Endothelial cell of umbilical vein (primary cell): ENCODE measurements at regions not wholly inside any gene's neighbourhood (a gene's known extent, or its start where the extent isn't known, plus 50 kb on each side); places are given as distances from the start of the nearest gene placed in this dataset.

Experiments used
- BruUV-seq: library from RNA; stranded (reverse); fragments of 400-500 nt; replicated peaks from 2 replicates; lab custom pipeline; 2021; lab: Mats Ljungman, UMichigan
- CTCF ChIA-PET: fragments of 300-600, 350-600 bp; sonication (Branson Sonifier 250); formaldehyde crosslinking; loops from one replicate; lab custom pipeline; 2021; ENCODE audit warnings: antibody characterized with exemption, inconsistent platforms; lab: Charles Lee
- POLR2A ChIA-PET: fragments of 300-600, 350-600 bp; sonication (Branson Sonifier 250); formaldehyde crosslinking; loops from one replicate; lab custom pipeline; 2021; ENCODE audit warnings: antibody characterized with exemption, inconsistent platforms; lab: Charles Lee
- DNase-seq: peaks from one replicate; pipeline ENCODE4 v3.0.0-alpha.2; 2011; ENCODE audit warnings: low read depth, low spot score
- FAIRE-seq: peaks from 2 replicates; lab custom pipeline; 2011; peaks lifted over from hg19 to GRCh38; lab: Jason Lieb, UNC
- H2AFZ ChIP-seq: 2 replicates; pipeline ENCODE4 v1.6.0; 2012; ENCODE audit warnings: low read depth, low read length, control low read depth, inconsistent platforms
- H3K27ac ChIP-seq: 2 replicates; pipeline ENCODE4 v1.5.1; 2011; ENCODE audit warnings: low read depth, mild to moderate bottlenecking, control low read depth, low read length, moderate library complexity; ENCODE audit not compliant: insufficient read depth
- H3K27me3 ChIP-seq, 2 experiments: 2 replicates each; pipeline versions ENCODE4 v1.6.0 to v1.6.1; 2011; ENCODE audit warnings: low read length in 2 of 2, mixed read lengths in 1 of 2; ENCODE audit not compliant: control insufficient read depth in 2 of 2, insufficient read depth in 2 of 2
- H3K36me3 ChIP-seq, 2 experiments: 2 replicates in 1 of 2; 3 replicates in 1 of 2; pipeline ENCODE4 v1.5.1; 2011; ENCODE audit warnings: low read length in 2 of 2, mild to moderate bottlenecking in 1 of 2, moderate library complexity in 1 of 2; ENCODE audit not compliant: control insufficient read depth in 2 of 2, insufficient read depth in 2 of 2; ENCODE audit errors: extremely low read depth in 1 of 2
- H3K4me1 ChIP-seq: 3 replicates; pipeline ENCODE4 v1.5.1; 2011; ENCODE audit warnings: mild to moderate bottlenecking, low read length; ENCODE audit not compliant: control insufficient read depth, insufficient read depth; ENCODE audit errors: extremely low read depth
- H3K4me2 ChIP-seq: 2 replicates; pipeline ENCODE4 v1.6.1; 2011; ENCODE audit warnings: low read length, control low read depth, mixed read lengths; ENCODE audit not compliant: insufficient read depth
- H3K4me3 ChIP-seq, 3 experiments: fragments of 200-600 bp in 1 of 3; sonication (generic), shearing (Covaris generic) in 1 of 3; replicated peaks in 1 of 3; 2 replicates each; pipeline ENCODE4 v1.5.1; 2011 to 2016; ENCODE audit warnings: control low read depth in 3 of 3, low read length in 3 of 3, mild to moderate bottlenecking in 2 of 3, inconsistent platforms in 1 of 3, low read depth in 1 of 3, moderate library complexity in 1 of 3; ENCODE audit not compliant: insufficient read depth in 1 of 3
- H3K79me2 ChIP-seq: 2 replicates; pipeline ENCODE4 v1.6.0; 2012; ENCODE audit warnings: low read length, inconsistent platforms; ENCODE audit not compliant: control insufficient read depth, insufficient read depth
- H3K9ac ChIP-seq: replicated peaks from 2 replicates; pipeline ENCODE3; 2011; ENCODE audit warnings: low read length, control low read depth; ENCODE audit not compliant: insufficient read depth; ENCODE audit errors: extremely low read depth
- H3K9me1 ChIP-seq: replicated peaks from 3 replicates; pipeline ENCODE4 v1.6.0; 2011; ENCODE audit warnings: mild to moderate bottlenecking, low read length; ENCODE audit not compliant: control insufficient read depth, insufficient read depth; ENCODE audit errors: extremely low read depth
- H3K9me3 ChIP-seq: replicated peaks from 2 replicates; pipeline ENCODE4 v1.5.1; 2012; ENCODE audit warnings: low read length, inconsistent platforms; ENCODE audit not compliant: control insufficient read depth, insufficient read depth
- H4K20me1 ChIP-seq: replicated peaks from 2 replicates; pipeline ENCODE3; 2011; ENCODE audit warnings: mild to moderate bottlenecking, low read length; ENCODE audit not compliant: control insufficient read depth, insufficient read depth; ENCODE audit errors: extremely low read depth
- CTCF ChIP-seq, 2 donors: IDR thresholded peaks; 1 replicate in 1 of 2; 2 replicates in 1 of 2; pipeline ENCODE4 v1.5.1; 2011; ENCODE audit warnings: low read length in 2 of 2, mild to moderate bottlenecking in 2 of 2, moderate library complexity in 2 of 2, control low read depth in 1 of 2, inconsistent platforms in 1 of 2, low read depth in 1 of 2; ENCODE audit not compliant: insufficient read depth in 1 of 2; ENCODE audit errors: extremely low read depth in 1 of 2
- EZH2 ChIP-seq: IDR thresholded peaks from 2 replicates; pipeline ENCODE4 v1.6.1; 2012; ENCODE audit warnings: borderline replicate concordance, low read depth, mild to moderate bottlenecking, moderate library complexity, low read length, inconsistent platforms; ENCODE audit not compliant: severe bottlenecking
- FOS ChIP-seq: IDR thresholded peaks from 2 replicates; pipeline ENCODE4 v1.6.1; 2011; ENCODE audit warnings: mild to moderate bottlenecking, low read length, moderate library complexity, borderline replicate concordance; ENCODE audit not compliant: insufficient read depth
- GATA2 ChIP-seq: IDR thresholded peaks from 2 replicates; pipeline ENCODE4 v1.7.0; 2011; ENCODE audit warnings: low read depth, mild to moderate bottlenecking, moderate library complexity, mixed read lengths, low read length; ENCODE audit not compliant: insufficient read length, insufficient read depth
- JUN ChIP-seq: IDR thresholded peaks from 2 replicates; pipeline ENCODE4 v1.6.1; 2011; ENCODE audit warnings: borderline replicate concordance, low read depth; ENCODE audit not compliant: insufficient read length, insufficient read depth
- MAX ChIP-seq: IDR thresholded peaks from 2 replicates; pipeline ENCODE4 v1.6.1; 2011; ENCODE audit not compliant: insufficient read depth, insufficient read length
- MYC ChIP-seq: IDR thresholded peaks from one replicate; pipeline ENCODE4 v1.6.1; 2011; ENCODE audit warnings: mild to moderate bottlenecking, low read depth, low read length
- POLR2A ChIP-seq: IDR thresholded peaks from 2 replicates; pipeline ENCODE4 v1.6.1; 2012; ENCODE audit warnings: low read depth, mild to moderate bottlenecking, control low read depth, low read length
- POLR2AphosphoS5 ChIP-seq: IDR thresholded peaks from 2 replicates; pipeline ENCODE4 v1.6.1; 2012; ENCODE audit warnings: low read depth, mild to moderate bottlenecking, control low read depth, low read length, moderate library complexity; ENCODE audit not compliant: insufficient read depth
- dilution Hi-C: fragments of 300-500 bp; cut with MboI; formaldehyde crosslinking; loops from one replicate; pipeline ENCODE4 v1.15.0; 2019; ENCODE audit warnings: low sequenced_read_pairs; ENCODE audit not compliant: extremely low pct_ligation_motif_present
- intact Hi-C: fragments of 100-400 bp; cut with micrococcal nuclease; formaldehyde crosslinking; loops from one replicate; pipeline ENCODE4 v1.10.0; 2022

GRCh38 chr20:60558486-60558885 lies 600.3 kb downstream of the CDH26 start:
- no peak overlapping the region for H3K4me3 ChIP-seq
- TF ChIP-seq JUN = no peak
- TF ChIP-seq MYC = no peak
- TF ChIP-seq POLR2A = no peak
- H3K36me3 ChIP-seq = no peaks in the 10 kb centered on the region
- intact Hi-C loops (no loop called here), dilution Hi-C loops (no loop called here)
- no peak overlapping the region for H2AFZ ChIP-seq
- no peak for FAIRE-seq
- H3K4me1 ChIP-seq = no peaks in the 10 kb centered on the region
- no peak for DNase-seq
- no peak overlapping the region for H3K9ac ChIP-seq
- H3K27me3 ChIP-seq = no peaks in the 10 kb centered on the region
- H3K4me2 ChIP-seq = no peak overlapping the region
- no peaks in the 10 kb centered on the region for H4K20me1 ChIP-seq
- ChIA-PET CTCF (no interaction called here), POLR2A (no interaction called here)
- H3K9me3 ChIP-seq = peaks cover 12% of the 10 kb centered on the region
- no TSS peak for BruUV-seq
- no peaks in the 10 kb centered on the region for H3K79me2 ChIP-seq
- H3K9me1 ChIP-seq = no peaks in the 10 kb centered on the region
- no peak overlapping the region for H3K27ac ChIP-seq

GRCh38 chr20:60559462-60559861 lies 601.2 kb downstream of the CDH26 start:
- Histone ChIP-seq H3K4me3 (no peak overlapping the region), H3K9ac (no peak overlapping the region), H3K4me1 (no peaks in the 10 kb centered on the region), H2AFZ (no peak overlapping the region), H3K36me3 (no peaks in the 10 kb centered on the region), H3K27me3 (no peaks in the 10 kb centered on the region), H3K9me3 (peaks cover 12% of the 10 kb centered on the region), H3K27ac (no peak overlapping the region), H3K4me2 (no peak overlapping the region), H4K20me1 (no peaks in the 10 kb centered on the region), H3K9me1 (no peaks in the 10 kb centered on the region), H3K79me2 (no peaks in the 10 kb centered on the region)
- no TSS peak for BruUV-seq
- dilution Hi-C loops = no loop called here
- intact Hi-C loops = no loop called here
- DNase-seq = no peak
- TF ChIP-seq POLR2A = no peak
- TF ChIP-seq POLR2AphosphoS5 = no peak
- TF ChIP-seq MYC = no peak
- TF ChIP-seq GATA2 = no peak
- TF ChIP-seq FOS = no peak
- no peak for TF ChIP-seq EZH2
- no peak for TF ChIP-seq MAX
- no peak for TF ChIP-seq JUN
- no peak for TF ChIP-seq CTCF (IDR thresholded peaks at IDR 0.05; ENCODE audit: extremely low read depth in 1 of 2, insufficient read depth in 1 of 2, low read depth in 1 of 2, low read length in 2 of 2)
- ChIA-PET POLR2A (no interaction called here), CTCF (no interaction called here)
- no peak for FAIRE-seq
